ENCODE measurements at regions not wholly inside any gene's neighbourhood (a gene's known extent, or its start where the extent isn't known, plus 50 kb on each side); places are given as distances from the start of the nearest gene placed in this dataset.

- no peak for TF ChIP-seq CTCF (IDR thresholded peaks at IDR 0.05)
- TF ChIP-seq POLR2A (IDR thresholded peaks at IDR 0.05) = no peak
Measured at GRCh38 chr16:26335236-26335853, 643.6 kb downstream of the HS3ST4 start.
